Umbilical cord (tissue), 1 donor: ENCODE measurements at regions not wholly inside any gene's neighbourhood (a gene's known extent, or its start where the extent isn't known, plus 50 kb on each side); places are given as distances from the start of the nearest gene placed in this dataset.
A peak's percentile ranks its signal among the peaks of the same experiment; 100 is the strongest.
"Not testable (repeated sequence)": the region's sequence is repeated elsewhere in the genome, so short reads cannot be mapped to it uniquely, and the experiment has no call there.

ENCODE experiments used
- DNase-seq: peaks from one replicate; pipeline ENCODE4 v3.0.0-alpha.2; 2015; ENCODE audit warnings: low spot score

GRCh38 chrX:45404206-45404605, 203.5 kb upstream of the DIPK2B start:
- DNase-seq: no peak

GRCh38 chrX:45401923-45402322, 201.2 kb upstream of the DIPK2B start:
- no peak for DNase-seq

GRCh38 chrX:45400951-45401725, 200.5 kb upstream of the DIPK2B start:
- not testable (repeated sequence) for DNase-seq

GRCh38 chrX:45400027-45400779, 199.5 kb upstream of the DIPK2B start:
- peak; percentile 69 for DNase-seq

- DNase-seq: peak; percentile 23
Observed at GRCh38 chrX:45385757-45386156, 185.1 kb upstream of the DIPK2B start.

- no peak for DNase-seq
Observed at GRCh38 chrX:45381841-45382240, 181.2 kb upstream of the DIPK2B start.

- DNase-seq: no peak
Observed at GRCh38 chrX:45381366-45381765, 180.7 kb upstream of the DIPK2B start.

GRCh38 chrX:45379236-45379635, 178.6 kb upstream of the DIPK2B start:
- DNase-seq: peak; percentile 2

- DNase-seq: no peak
Observed at GRCh38 chrX:45372151-45372550, 171.5 kb upstream of the DIPK2B start.

- DNase-seq: no peak
Observed at GRCh38 chrX:45368705-45369104, 168.0 kb upstream of the DIPK2B start.

- no peak for DNase-seq
Observed at GRCh38 chrX:45363596-45363995, 162.9 kb upstream of the DIPK2B start.

- DNase-seq: no peak
Observed at GRCh38 chrX:45360571-45360970, 159.9 kb upstream of the DIPK2B start.

- no peak for DNase-seq
Observed at GRCh38 chrX:45358392-45358791, 157.7 kb upstream of the DIPK2B start.

GRCh38 chrX:45353456-45353855, 152.8 kb upstream of the DIPK2B start:
- no peak for DNase-seq

- DNase-seq: no peak
Observed at GRCh38 chrX:45352611-45353010, 151.9 kb upstream of the DIPK2B start.

GRCh38 chrX:45351478-45351877, 150.8 kb upstream of the DIPK2B start:
- DNase-seq: peak; percentile 56

GRCh38 chrX:45348296-45348695, 147.6 kb upstream of the DIPK2B start:
- no peak for DNase-seq

GRCh38 chrX:45347877-45348276, 147.2 kb upstream of the DIPK2B start:
- DNase-seq: no peak

- DNase-seq: peak; percentile 80
Observed at GRCh38 chrX:45344594-45344993, 143.9 kb upstream of the DIPK2B start.

- no peak for DNase-seq
Observed at GRCh38 chrX:45329217-45329616, 128.5 kb upstream of the DIPK2B start.

- DNase-seq: no peak
Observed at GRCh38 chrX:45324941-45325340, 124.3 kb upstream of the DIPK2B start.

- no peak for DNase-seq
Observed at GRCh38 chrX:45323387-45323786, 122.7 kb upstream of the DIPK2B start.

GRCh38 chrX:45322820-45323219, 122.1 kb upstream of the DIPK2B start:
- DNase-seq: no peak
